NCI-H2227 treated with DMSO at 0.1 percent for 48 hours (cell line): ENCODE measurements at regions not wholly inside any gene's neighbourhood (a gene's known extent, or its start where the extent isn't known, plus 50 kb on each side); places are given as distances from the start of the nearest gene placed in this dataset.

Experiments used
- DNase-seq: peaks from one replicate; lab custom pipeline; 2025; lab: John Stamatoyannopoulos, UW

DNA sequence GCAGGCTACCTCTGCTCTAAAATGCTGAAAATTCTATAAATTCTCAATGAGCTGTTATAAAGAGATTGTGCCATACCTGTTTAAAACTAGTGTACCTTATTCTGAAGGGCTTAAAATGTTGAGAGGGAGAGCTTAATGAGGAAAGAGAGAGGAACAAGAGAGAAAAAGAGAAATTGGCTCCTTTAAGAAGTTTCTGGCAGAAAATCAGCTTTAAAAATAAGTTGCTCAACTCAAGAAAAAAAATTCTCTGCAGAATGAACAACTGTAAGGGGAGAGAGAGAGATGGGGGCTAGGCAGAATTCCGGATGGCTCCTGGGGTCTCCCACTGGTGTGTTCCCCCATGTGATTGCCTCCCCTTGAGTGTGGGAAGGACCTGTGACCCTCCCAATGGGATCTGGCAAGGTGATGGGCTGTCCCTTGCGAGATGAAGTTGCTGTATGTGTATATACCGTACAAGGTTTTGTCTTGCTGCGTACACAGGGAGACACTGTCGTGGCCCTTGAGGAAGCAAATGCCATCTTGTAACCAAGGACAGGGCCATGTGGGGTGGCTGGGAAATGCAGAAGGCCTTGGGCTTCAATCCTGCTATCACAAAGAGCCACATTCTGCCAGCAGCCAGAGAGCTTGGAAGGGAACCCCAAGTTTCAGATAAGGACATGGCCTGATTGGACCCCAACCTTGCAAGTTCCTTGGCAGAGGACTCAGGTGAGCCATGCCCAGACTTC is 64.3 kb upstream of the S1PR3 start:
- DNase-seq, result no peak

DNA sequence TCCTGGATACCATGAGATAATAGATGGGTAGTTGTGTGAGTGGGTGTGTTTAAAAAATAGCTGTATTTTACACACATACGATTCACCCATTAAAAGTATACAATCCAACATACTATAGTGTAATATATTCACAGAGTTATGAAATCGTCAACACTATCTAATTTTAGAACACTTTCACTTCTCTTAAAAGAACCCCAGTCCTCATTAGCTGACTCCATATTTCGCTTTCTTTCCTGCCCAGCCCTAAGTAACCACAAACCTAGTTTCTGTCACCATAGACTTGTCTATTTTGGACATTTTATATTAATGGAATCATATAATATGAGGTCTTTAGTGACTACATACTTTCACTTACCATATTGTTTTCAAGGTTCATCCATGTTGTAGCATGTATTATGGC is 63.8 kb upstream of the S1PR3 start:
- DNase-seq, result no peak

DNA sequence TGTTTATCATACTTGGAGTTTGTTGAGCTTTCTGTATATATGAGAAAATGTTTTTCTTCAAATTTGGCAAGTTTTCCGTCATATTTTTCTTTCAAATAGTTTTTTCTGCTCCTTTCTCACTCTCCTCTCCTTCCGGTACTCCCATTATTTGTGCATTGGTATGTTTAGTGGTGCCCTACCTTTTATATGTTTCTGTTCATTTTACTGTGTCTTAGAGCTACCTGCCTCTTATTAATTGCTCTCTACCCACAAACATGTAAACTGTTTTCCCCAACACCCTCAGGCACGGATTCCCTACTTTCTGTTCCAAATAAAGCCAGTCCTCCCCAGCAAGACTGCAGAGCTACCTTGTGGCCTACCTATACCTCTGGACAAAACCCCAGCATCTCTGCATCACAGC is 60.6 kb upstream of the S1PR3 start:
- DNase-seq, result no peak

DNA sequence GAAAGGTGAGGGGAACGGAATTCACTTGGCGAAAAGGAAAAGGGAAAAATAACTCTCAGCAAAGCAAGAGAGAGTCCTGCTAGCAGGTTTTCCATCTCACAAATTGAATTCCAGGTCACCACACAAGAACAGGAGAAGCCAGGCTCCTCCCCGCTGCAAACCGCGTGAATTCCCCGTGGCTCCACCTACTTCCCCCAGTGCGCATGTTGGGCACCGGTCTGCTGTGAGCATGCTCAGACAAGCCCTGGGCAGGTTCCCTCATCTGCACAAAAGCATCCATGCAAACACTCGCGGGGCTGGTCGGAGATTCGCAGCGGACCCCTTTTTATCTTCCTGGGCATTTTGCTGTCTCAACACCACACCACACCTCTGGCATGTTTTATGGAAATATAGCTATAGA is 58.5 kb upstream of the S1PR3 start:
- peak; percentile 28 for DNase-seq

DNA sequence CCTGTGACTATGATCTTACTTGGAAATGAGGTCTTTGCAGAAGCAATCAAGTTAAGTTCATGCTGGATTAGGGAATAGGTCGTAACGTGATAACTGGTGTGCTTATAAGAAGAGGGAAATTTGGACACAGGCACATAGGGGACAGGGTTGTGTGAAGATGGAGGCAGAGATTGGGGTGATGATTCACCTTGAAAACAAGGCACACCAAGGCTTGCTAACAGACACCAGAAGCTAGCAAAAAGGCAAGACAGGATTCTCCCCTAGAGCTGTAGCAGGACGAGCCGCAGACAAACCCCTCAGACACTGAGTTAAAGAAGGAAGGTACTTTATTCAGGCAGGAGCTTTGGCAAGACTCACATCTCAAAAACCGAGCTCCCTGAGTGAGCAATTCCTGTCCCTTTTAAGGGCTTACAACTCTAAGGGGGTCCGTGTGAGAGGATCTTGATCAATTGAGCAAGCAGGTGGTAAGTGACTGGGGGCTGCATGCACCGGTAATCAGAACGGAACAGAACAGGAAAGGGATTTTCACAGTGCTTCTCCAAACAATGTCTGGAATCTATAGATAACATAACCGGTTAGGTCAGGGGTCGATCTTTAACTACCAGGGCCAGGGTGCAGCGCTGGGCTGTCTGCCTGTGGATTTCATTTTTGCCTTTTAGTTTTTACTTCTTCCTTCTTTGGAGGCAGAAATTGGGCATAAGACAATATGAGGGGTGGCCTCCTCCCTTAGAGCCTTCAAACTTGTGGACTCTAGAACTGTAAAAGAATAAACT is 57.5 kb upstream of the S1PR3 start:
- DNase-seq, result no peak

DNA sequence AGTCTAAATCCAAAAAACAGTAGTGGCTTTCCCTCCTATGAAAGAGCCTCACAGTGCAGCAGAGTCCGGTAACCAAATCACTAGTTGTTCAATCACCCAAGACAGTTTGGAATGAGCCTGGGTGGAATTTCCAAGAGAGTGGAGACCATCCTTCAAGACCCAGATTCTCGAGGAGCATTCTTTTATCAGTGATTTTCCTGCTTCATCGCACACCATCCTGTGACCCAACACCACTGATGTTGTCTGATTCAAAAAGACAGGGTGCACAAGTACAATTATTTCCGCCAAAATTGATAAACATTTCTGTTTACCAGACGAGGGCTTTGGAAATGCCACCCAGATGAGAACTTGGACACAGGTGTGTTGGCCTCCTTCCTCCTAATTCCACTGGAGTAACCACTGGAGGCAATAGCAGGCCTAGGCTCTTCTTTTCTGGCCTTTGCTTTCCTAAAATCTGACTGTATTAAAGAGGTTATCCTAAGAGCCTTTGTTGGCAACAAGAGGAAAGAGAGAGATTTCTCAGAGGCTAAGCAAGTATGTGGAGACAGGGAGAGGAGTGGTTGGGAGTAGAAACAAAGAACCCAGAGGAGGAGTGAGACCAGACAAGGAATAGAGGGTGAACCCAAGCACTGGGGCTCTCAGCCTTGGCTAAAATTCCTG is 56.3 kb upstream of the S1PR3 start:
- no peak for DNase-seq

DNA sequence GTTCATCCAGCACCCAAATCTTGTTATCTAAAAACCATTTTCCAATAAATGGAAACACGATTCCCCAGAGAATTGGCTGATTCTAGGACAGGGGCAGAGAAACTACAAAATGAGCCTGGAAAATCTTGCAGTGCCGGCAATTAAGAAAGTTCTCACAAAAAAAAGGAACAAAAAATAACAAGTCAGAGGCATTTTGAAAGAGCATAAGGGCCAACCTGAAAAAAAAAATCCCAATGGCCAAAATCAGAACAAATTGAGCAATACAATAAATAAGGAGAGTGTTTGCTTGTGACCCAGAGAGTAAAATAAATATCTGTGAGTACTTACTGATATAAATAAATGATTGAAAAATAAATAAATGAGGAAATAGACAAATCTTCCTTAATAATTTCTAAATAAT is 55.1 kb upstream of the S1PR3 start:
- DNase-seq, result no peak

DNA sequence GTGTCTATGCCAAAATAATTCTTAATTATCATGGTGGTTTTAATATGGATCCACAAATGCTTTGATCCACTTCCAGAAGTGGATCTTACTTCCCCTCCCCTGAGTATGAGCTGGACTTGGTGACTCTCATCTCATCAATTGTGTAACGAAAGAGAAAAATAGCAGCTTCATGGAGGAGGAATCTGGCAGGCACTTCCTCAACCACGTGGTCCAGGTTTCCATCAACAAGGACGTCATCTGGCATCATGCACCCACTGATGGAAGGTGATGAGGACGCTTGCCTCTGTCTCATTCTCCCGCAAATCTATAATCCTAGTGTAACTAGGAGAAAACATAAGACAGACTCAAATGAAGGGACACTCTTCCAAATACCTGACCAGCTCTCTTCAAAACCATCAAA is 54.6 kb upstream of the S1PR3 start:
- DNase-seq, result no peak

DNA sequence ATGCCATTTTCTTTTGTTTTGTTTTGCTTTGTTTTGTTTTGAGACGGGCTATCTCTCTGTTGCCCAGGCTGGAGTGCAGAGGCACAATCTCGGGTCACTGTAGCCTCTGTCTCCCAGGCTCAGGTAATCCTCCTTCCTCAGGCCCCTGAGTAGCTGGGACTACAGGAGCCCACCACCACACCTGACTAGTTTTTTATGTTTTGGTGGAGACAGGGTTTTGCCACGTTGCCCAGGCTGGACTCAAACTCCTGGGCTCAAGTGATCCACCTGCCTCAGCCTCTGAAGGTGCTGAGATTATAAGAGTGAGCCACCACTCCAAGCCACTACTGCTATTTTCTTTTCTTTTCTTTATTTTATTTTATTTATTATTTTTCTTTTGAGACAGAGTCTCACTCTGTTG is 54.0 kb upstream of the S1PR3 start:
- DNase-seq, result no peak

DNA sequence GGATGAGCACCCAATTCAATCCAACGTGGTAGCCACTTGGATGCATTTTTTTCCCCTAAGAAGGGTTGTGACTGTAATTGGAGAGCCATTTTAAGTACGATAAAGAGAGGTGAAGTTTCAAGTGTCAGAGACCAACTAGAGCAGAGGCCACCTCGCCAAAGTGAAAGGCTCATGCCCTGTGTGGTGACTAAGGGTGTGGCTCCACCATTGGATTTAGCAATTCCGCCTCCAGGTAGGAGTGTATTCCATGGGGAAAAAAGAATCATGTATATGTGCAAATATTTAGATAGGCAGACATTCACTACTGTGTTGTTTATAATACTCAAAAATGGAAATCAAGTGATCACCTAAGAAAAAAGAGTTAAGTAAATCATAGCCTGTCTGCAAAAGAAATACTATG is 53.1 kb upstream of the S1PR3 start:
- no peak for DNase-seq
